Activated B cell treated with CpG ODN at 0.5 μM for 24 hours (primary cell): ENCODE measurements at regions not wholly inside any gene's neighbourhood (a gene's known extent, or its start where the extent isn't known, plus 50 kb on each side); places are given as distances from the start of the nearest gene placed in this dataset.
"Not testable (repeated sequence)": the region's sequence is repeated elsewhere in the genome, so short reads cannot be mapped to it uniquely, and the experiment has no call there.

Source experiments
- ATAC-seq: fragments of 200-7000 bp; cut with Tn5 transposase; one replicate; pipeline ENCODE4 v1.10.0; 2021; ENCODE audit warnings: low read depth, mild to moderate bottlenecking, moderate library complexity
- CTCF ChIA-PET: fragments of 350-600 bp; sonication (Branson Sonifier 250); formaldehyde crosslinking; loops from one replicate; lab custom pipeline; 2021; ENCODE audit warnings: antibody characterized with exemption; lab: Charles Lee
- POLR2A ChIA-PET: fragments of 350-600 bp; sonication (Branson Sonifier 250); formaldehyde crosslinking; loops from one replicate; lab custom pipeline; 2021; ENCODE audit warnings: antibody characterized with exemption; lab: Charles Lee
- DNase-seq: peaks from one replicate; pipeline ENCODE4 v3.0.0; 2022
- H3K27ac Mint-ChIP-seq: one replicate; pipeline ENCODE4 v1.8.0; 2020; ENCODE audit warnings: mixed read lengths
- H3K27me3 Mint-ChIP-seq: one replicate; pipeline ENCODE4 v1.8.0; 2021; ENCODE audit warnings: mixed read lengths
- H3K36me3 Mint-ChIP-seq: one replicate; pipeline ENCODE4 v1.8.0; 2021; ENCODE audit warnings: low read depth, mixed read lengths
- H3K4me1 Mint-ChIP-seq: one replicate; pipeline ENCODE4 v1.8.0; 2021; ENCODE audit warnings: mixed read lengths
- H3K4me3 Mint-ChIP-seq: one replicate; pipeline ENCODE4 v1.8.0; 2020; ENCODE audit warnings: mild to moderate bottlenecking, mixed read lengths
- H3K9me3 Mint-ChIP-seq: one replicate; pipeline ENCODE4 v1.8.0; 2020; ENCODE audit warnings: mixed read lengths
- intact Hi-C: fragments of 100-400 bp; cut with micrococcal nuclease; formaldehyde crosslinking; loops from one replicate; pipeline ENCODE4 v1.15.1; 2024

DNA sequence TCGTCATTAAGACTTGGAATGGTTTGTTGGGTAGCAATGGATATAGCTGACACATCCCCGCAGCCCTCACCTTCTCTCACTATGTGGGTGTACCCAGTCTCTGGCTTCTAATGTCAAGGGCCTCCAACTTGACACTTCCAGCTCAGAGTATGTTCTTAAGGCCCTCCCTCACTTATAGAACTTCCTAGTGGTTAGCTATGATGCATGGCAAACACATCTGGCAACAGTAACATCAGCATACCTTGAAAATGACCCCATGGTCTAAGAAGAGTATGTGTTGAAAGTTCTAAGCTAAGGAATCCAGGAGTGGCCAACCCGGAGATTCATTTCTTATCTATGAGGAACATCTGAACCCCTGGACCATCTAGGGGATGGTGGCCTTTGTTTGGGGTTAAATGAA lies 151.2 kb downstream of the GTF2IRD2B start:
- H3K27ac Mint-ChIP-seq, DNase-seq, H3K4me1 Mint-ChIP-seq, CTCF ChIA-PET, H3K36me3 Mint-ChIP-seq, H3K9me3 Mint-ChIP-seq, intact Hi-C loops, POLR2A ChIA-PET, H3K27me3 Mint-ChIP-seq, H3K4me3 Mint-ChIP-seq, ATAC-seq: not testable (repeated sequence)

DNA sequence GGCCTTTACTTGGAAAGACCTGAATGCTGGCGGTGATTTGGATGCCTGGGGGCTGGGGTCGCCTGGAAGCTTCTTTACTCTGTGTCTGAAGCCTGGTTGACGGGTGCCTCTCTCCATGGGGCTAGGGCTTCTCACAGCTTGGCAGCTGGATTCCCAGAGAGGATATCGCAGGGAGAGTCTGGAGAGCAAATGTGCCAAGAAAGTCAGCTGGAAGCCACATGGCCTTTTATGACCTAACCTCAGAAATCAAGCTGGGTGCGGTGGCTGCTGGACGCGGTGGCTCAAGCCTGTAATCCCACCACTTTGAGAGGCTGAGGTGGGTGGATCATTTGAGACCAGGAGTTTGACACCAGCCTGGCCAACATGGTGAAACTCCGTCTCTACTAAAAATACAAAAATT lies 147.2 kb upstream of the TRIM73 start:
- POLR2A ChIA-PET, result not testable (repeated sequence)

DNA sequence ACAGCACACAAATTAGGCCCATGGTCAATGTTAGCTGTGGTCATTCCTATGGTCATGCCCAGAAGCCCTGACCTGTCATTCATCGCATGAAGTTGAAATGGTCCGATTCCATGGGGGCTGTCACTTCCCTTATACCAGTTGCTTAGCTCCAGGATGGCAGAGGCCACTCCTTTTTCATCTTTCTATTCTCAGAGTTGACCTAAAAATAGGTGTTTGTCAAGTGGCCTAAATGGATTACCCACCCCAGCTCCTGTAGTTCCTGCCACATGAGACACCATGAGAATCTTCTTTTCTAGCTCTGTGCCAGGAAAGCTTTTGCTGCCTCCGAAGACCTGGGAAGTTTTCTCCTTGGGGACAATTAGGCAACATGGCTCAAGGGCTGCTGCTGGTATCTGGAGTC lies 141.2 kb upstream of the TRIM73 start:
- H3K27ac Mint-ChIP-seq, CTCF ChIA-PET, ATAC-seq, POLR2A ChIA-PET, H3K27me3 Mint-ChIP-seq, intact Hi-C loops, H3K36me3 Mint-ChIP-seq, H3K4me1 Mint-ChIP-seq, H3K9me3 Mint-ChIP-seq, DNase-seq, H3K4me3 Mint-ChIP-seq: not testable (repeated sequence)

More for the DNA sequence above, 147.2 kb upstream of the TRIM73 start:
- H3K36me3 Mint-ChIP-seq, CTCF ChIA-PET, intact Hi-C loops, H3K9me3 Mint-ChIP-seq, H3K27me3 Mint-ChIP-seq, DNase-seq, ATAC-seq, H3K27ac Mint-ChIP-seq, H3K4me3 Mint-ChIP-seq, H3K4me1 Mint-ChIP-seq: not testable (repeated sequence)

DNA sequence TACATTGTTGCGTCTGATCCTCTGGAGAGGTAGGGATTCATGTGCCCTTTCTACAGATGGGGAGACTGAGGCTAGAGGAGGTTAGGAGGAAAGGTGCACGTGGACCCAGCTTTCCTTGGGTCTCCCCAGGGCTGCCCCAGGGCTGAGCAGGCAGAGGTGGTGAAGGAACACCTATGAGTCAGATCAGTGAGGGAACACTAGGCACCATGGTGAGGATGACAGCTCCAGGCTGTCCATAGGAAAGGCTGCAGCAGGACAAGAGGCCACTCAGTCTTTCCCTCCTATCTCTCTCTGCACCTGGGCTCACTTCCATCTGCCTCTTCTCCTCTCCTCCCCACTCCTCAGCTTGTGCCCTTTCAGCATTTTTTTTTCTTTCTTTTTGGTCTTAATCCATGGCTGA lies 138.0 kb upstream of the TRIM73 start:
- H3K4me1 Mint-ChIP-seq, CTCF ChIA-PET, H3K27ac Mint-ChIP-seq, H3K4me3 Mint-ChIP-seq, DNase-seq, H3K9me3 Mint-ChIP-seq, ATAC-seq, H3K27me3 Mint-ChIP-seq, H3K36me3 Mint-ChIP-seq, POLR2A ChIA-PET, intact Hi-C loops: not testable (repeated sequence)

DNA sequence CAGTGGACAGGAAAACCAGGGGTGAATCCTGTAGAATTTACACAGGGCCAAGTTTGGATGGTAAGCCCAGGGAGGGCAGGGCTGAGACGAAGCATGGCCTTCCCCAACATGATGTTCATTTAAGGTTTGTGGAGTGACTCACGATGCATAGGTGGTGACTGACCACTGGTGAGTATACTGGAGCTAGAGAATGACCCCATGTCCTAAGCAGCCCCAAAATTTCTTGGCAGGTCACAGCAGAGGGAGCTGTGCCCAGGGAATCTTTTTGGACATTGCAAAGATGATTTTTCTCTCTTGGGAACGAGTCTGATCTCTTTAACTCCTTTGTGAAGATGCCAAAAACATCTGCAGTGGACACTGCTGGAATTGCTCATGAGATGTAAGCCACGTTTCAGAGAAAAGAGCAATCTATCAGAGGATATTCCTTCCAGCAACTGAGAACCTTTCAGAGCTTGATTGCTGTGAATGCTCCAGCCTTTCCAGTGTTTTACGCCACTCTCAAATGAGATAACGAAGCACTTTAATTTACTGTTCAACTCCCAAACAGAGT lies 135.9 kb upstream of the TRIM73 start:
- ATAC-seq, H3K27me3 Mint-ChIP-seq, H3K9me3 Mint-ChIP-seq, H3K4me1 Mint-ChIP-seq, DNase-seq, POLR2A ChIA-PET, H3K27ac Mint-ChIP-seq, H3K4me3 Mint-ChIP-seq, CTCF ChIA-PET, H3K36me3 Mint-ChIP-seq, intact Hi-C loops: not testable (repeated sequence)

DNA sequence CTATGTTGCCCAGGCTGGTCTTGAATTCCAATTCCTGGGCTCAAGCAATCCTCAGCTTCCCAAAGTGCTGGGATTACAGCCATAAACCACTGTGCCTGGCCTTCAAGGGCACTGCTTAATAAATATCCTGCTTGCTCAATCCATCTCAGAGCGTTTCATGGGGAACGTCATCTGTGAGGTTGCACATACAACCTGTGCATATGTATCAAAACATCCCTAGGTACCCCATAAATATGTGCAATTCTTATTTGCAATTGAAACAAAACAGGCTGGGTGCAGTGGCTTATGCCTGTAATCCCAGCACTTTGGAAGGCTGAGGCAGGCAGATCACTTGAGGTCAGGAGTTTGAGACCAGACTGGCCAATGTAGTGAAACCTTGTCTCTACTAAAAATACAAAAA lies 133.8 kb upstream of the TRIM73 start:
- H3K27ac Mint-ChIP-seq, intact Hi-C loops, H3K9me3 Mint-ChIP-seq, POLR2A ChIA-PET, ATAC-seq, H3K27me3 Mint-ChIP-seq, H3K36me3 Mint-ChIP-seq, CTCF ChIA-PET, H3K4me3 Mint-ChIP-seq, H3K4me1 Mint-ChIP-seq, DNase-seq: not testable (repeated sequence)

DNA sequence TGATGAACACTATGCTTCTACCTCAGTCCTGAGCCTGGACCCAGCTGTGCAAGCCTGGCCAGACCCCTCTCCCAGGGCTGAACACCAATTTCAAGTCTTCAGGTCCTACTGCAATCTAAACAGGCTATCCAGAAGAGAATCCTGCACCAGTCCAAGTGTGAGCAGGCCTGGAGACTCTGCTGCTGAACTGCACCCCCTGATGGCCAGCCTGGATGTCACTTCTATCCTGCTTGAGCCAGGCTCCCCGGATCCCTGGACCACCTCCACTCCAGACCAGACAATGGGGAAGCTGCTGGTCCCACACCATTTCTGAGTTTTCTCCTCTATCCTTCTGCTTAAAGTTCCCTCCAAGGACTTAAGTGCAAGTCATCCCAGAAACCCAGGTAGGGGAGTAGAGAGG lies 127.3 kb upstream of the TRIM73 start:
- ATAC-seq, result not testable (repeated sequence)

DNA sequence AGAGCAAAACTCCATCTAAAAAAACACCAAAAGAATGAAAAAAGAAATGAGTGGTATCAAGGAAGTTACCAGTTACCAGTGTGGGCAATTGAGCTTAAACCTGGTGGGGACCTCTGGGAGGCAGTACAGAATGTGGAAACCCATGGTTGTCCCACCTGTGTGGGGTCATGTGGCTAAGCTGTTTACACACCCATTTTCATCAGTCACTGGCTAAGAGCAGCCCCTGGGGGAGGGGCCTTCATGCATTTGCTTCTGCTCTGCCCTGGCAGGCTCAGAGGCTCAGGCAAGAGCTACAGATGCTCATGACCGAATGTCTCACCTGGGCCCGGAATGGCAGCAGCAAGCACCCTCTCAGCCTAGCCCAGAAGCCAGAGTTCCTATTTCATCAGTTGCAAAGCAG lies 126.3 kb upstream of the TRIM73 start:
- POLR2A ChIA-PET, H3K4me1 Mint-ChIP-seq, CTCF ChIA-PET, H3K36me3 Mint-ChIP-seq, H3K27me3 Mint-ChIP-seq, DNase-seq, ATAC-seq, intact Hi-C loops, H3K4me3 Mint-ChIP-seq, H3K27ac Mint-ChIP-seq, H3K9me3 Mint-ChIP-seq: not testable (repeated sequence)

More for the DNA sequence above, 127.3 kb upstream of the TRIM73 start:
- H3K36me3 Mint-ChIP-seq, H3K27me3 Mint-ChIP-seq, intact Hi-C loops, H3K27ac Mint-ChIP-seq, H3K4me3 Mint-ChIP-seq, H3K4me1 Mint-ChIP-seq, POLR2A ChIA-PET, CTCF ChIA-PET, H3K9me3 Mint-ChIP-seq, DNase-seq: not testable (repeated sequence)

DNA sequence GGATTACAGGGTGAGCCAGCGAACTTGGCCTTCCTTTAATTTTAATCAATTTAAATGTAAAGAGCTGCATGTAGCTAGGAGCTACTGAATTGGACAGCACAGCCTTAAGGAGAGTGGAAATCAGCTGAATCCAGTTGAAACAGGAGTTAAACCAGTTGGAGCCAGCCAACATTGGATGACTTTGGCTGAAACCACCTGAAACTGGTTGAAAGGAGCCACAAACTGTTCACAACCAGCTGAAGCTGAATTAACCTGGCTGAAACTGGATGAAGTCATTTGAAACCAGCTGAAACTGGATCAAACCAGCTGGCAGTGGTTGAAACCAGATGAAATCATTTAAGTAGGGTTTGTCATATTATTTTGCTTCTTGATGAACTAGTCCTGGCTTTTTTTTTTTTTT lies 121.3 kb upstream of the TRIM73 start:
- H3K27ac Mint-ChIP-seq, H3K9me3 Mint-ChIP-seq, CTCF ChIA-PET, POLR2A ChIA-PET, intact Hi-C loops, H3K4me1 Mint-ChIP-seq, H3K4me3 Mint-ChIP-seq, DNase-seq, H3K27me3 Mint-ChIP-seq, H3K36me3 Mint-ChIP-seq, ATAC-seq: not testable (repeated sequence)
